PC-3 (cell line): ENCODE measurements at regions not wholly inside any gene's neighbourhood (a gene's known extent, or its start where the extent isn't known, plus 50 kb on each side); places are given as distances from the start of the nearest gene placed in this dataset.
"Not testable (repeated sequence)": the region's sequence is repeated elsewhere in the genome, so short reads cannot be mapped to it uniquely, and the experiment has no call there.

Source experiments
- ATAC-seq: fragments of 200-7000 bp; cut with Tn5 transposase; 2 replicates; pipeline ENCODE4 v1.9.1; 2020; ENCODE audit warnings: mild to moderate bottlenecking, moderate library complexity
- BruUV-seq: library from RNA; stranded (reverse); fragments of 400-500 nt; replicated peaks from 2 replicates; lab custom pipeline; 2021; lab: Mats Ljungman, UMichigan
- CTCF ChIA-PET: fragments of 300-600 bp; sonication (Branson Sonifier 250); formaldehyde crosslinking; loops from one replicate; lab custom pipeline; 2022; ENCODE audit warnings: antibody characterized with exemption; lab: Charles Lee
- POLR2A ChIA-PET: fragments of 300-600 bp; sonication (Branson Sonifier 250); formaldehyde crosslinking; loops from one replicate; lab custom pipeline; 2022; ENCODE audit warnings: antibody characterized with exemption; ENCODE audit not compliant: unreplicated experiment; lab: Charles Lee
- DNase-seq: peaks from one replicate; pipeline ENCODE4 v3.0.0-alpha.2; 2015
- H2AFZ ChIP-seq: fragments of 300-600 bp; sonication (generic); 2 replicates; pipeline ENCODE4 v1.6.0; 2016; ENCODE audit warnings: antibody characterized with exemption, low read length
- H3F3A ChIP-seq: fragments of 300-600 bp; sonication (generic); one replicate; pipeline ENCODE4 v1.6.0; 2017; ENCODE audit warnings: antibody characterized with exemption, low read length, control low read depth, mild to moderate bottlenecking; ENCODE audit not compliant: unreplicated experiment
- H3K27ac ChIP-seq: fragments of 300-600 bp; sonication (generic); 2 replicates; pipeline ENCODE4 v1.5.1; 2016; ENCODE audit warnings: mild to moderate bottlenecking, low read length
- H3K27me3 ChIP-seq: fragments of 300-600 bp; sonication (generic); 2 replicates; pipeline ENCODE4 v1.6.1; 2016; ENCODE audit warnings: low read length, mixed read lengths
- H3K36me3 ChIP-seq: fragments of 300-600 bp; sonication (generic); 2 replicates; pipeline ENCODE4 v1.6.1; 2016; ENCODE audit warnings: low read depth, mixed run types, low read length, mixed read lengths
- H3K4me1 ChIP-seq: fragments of 300-600 bp; sonication (generic); 2 replicates; pipeline ENCODE4 v1.5.1; 2016; ENCODE audit warnings: low read length; ENCODE audit not compliant: insufficient read depth
- H3K4me2 ChIP-seq: fragments of 300-600 bp; sonication (generic); 2 replicates; pipeline ENCODE4 v1.6.0; 2016; ENCODE audit warnings: low read length
- H3K4me3 ChIP-seq: fragments of 300-600 bp; sonication (generic); 2 replicates; pipeline ENCODE4 v1.5.1; 2016; ENCODE audit warnings: mild to moderate bottlenecking, low read length, mixed read lengths
- H3K79me2 ChIP-seq: fragments of 300-600 bp; sonication (generic); 2 replicates; pipeline ENCODE4 v1.6.1; 2017; ENCODE audit warnings: low read length, mixed read lengths
- H3K9ac ChIP-seq: fragments of 300-600 bp; sonication (generic); 2 replicates; pipeline ENCODE4 v1.6.0; 2016; ENCODE audit warnings: mild to moderate bottlenecking, low read length
- H3K9me2 ChIP-seq: fragments of 300-600 bp; sonication (generic); replicated peaks from 2 replicates; pipeline ENCODE4 v1.6.1; 2016; ENCODE audit warnings: mixed run types, low read length, mixed read lengths
- H3K9me3 ChIP-seq: fragments of 300-600 bp; sonication (generic); 2 replicates; pipeline ENCODE4 v1.6.1; 2016; ENCODE audit warnings: low read length, mixed read lengths
- H4K20me1 ChIP-seq: fragments of 300-600 bp; sonication (generic); 2 replicates; pipeline ENCODE4 v1.6.1; 2016; ENCODE audit warnings: low read length, mixed read lengths
- EZH2 ChIP-seq: fragments of 300-600 bp; sonication (generic); IDR thresholded peaks from one replicate; pipeline ENCODE4 v1.6.1; 2017; ENCODE audit warnings: antibody characterized with exemption, mild to moderate bottlenecking, low read length; ENCODE audit not compliant: unreplicated experiment
- intact Hi-C: fragments of 100-400 bp; cut with micrococcal nuclease; formaldehyde crosslinking; loops from 2 replicates; pipeline ENCODE4 v1.9.0; 2023
- TF ChIP-seq, protein P1 (sequence below): fragments of 300-600 bp; sonication (generic); conservative IDR thresholded peaks from 2 replicates; pipeline ENCODE4 v1.5.1; 2017; ENCODE audit warnings: antibody characterized with exemption, low read depth, mild to moderate bottlenecking, low read length

- Histone ChIP-seq H2AFZ (no peak overlapping the region), H3K9ac (no peak overlapping the region), H4K20me1 (no peaks in the 10 kb centered on the region), H3K4me1 (peaks cover 19% of the 10 kb centered on the region), H3K27ac (no peak overlapping the region), H3K79me2 (no peaks in the 10 kb centered on the region), H3K9me3 (no peaks in the 10 kb centered on the region), H3K36me3 (no peaks in the 10 kb centered on the region), H3K4me2 (no peak overlapping the region), H3F3A (no peaks in the 10 kb centered on the region), H3K9me2 (no peaks in the 10 kb centered on the region), H3K4me3 (no peak overlapping the region), H3K27me3 (no peaks in the 10 kb centered on the region)
- BruUV-seq = no TSS peak
- CTCF ChIA-PET = no interaction called here
- TF ChIP-seq, protein P1, sequence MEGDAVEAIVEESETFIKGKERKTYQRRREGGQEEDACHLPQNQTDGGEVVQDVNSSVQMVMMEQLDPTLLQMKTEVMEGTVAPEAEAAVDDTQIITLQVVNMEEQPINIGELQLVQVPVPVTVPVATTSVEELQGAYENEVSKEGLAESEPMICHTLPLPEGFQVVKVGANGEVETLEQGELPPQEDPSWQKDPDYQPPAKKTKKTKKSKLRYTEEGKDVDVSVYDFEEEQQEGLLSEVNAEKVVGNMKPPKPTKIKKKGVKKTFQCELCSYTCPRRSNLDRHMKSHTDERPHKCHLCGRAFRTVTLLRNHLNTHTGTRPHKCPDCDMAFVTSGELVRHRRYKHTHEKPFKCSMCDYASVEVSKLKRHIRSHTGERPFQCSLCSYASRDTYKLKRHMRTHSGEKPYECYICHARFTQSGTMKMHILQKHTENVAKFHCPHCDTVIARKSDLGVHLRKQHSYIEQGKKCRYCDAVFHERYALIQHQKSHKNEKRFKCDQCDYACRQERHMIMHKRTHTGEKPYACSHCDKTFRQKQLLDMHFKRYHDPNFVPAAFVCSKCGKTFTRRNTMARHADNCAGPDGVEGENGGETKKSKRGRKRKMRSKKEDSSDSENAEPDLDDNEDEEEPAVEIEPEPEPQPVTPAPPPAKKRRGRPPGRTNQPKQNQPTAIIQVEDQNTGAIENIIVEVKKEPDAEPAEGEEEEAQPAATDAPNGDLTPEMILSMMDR = no peak
- POLR2A ChIA-PET = no interaction called here
- intact Hi-C loops = loop anchor here (1.0 kb wide), 1 partner anchor 473 kb away; no protein-coding TSS in a partner anchor
- DNase-seq (peak; percentile 66), ATAC-seq (peak; percentile 29)
Observed at GRCh38 chr10:53357587-53357986, 585.0 kb upstream of the MBL2 start.

DNA sequence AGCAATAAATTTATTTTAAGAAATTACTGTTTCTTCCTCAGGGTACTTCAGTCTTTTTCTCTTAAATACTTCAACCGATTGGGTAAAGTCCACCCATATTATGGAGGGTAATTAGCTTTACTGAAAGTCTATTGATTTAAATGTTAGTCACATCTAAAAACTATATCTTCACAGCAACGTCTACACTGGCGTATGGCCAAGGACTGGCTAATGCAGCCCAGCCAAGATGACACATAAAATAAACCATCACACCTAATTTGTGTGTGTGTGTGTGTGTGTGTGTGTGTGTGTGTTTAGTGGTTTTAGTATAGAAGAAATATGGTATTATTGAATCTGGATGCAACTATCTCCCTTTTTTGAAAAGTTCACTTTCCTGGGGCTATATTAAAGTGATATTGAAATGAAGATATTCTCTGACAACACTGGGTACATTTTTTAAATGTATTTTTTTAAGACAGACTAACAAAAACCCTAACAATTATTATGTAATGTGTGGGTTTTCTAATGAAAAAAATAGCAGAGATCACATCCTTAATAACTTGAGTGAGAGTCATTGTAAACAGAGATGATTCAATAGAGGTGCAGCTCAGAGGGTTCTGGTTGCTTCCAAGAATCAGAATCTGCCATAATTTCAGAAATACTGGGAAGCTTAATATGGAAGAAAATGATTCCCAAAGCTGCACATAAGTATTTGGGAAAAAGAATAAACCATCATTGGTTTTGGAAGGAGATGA, 584.2 kb upstream of the MBL2 start:
- Histone ChIP-seq H3K4me3 (no peak overlapping the region), H3K4me1 (peaks cover 19% of the 10 kb centered on the region), H3F3A (no peaks in the 10 kb centered on the region), H3K36me3 (no peaks in the 10 kb centered on the region), H3K4me2 (peak overlapping the region; percentile 11), H2AFZ (no peak overlapping the region), H4K20me1 (no peaks in the 10 kb centered on the region), H3K9ac (no peak overlapping the region), H3K9me2 (no peaks in the 10 kb centered on the region), H3K27ac (0 out of 2 replicates have a peak overlapping the region, but pooled peaks have one; percentile 1), H3K9me3 (no peaks in the 10 kb centered on the region), H3K27me3 (no peaks in the 10 kb centered on the region), H3K79me2 (no peaks in the 10 kb centered on the region)
- peak; percentile 90 for ATAC-seq
- intact Hi-C loops = loop anchor here (1.0 kb wide), 1 partner anchor 472 kb away; no protein-coding TSS in a partner anchor
- BruUV-seq = no TSS peak
- ChIA-PET POLR2A (no interaction called here), CTCF (no interaction called here)
- no peak for TF ChIP-seq EZH2
- DNase-seq = peak; percentile 97

GRCh38 chr10:53342531-53342930, 569.9 kb upstream of the MBL2 start:
- H3K4me3 ChIP-seq, H3K4me2 ChIP-seq, H3F3A ChIP-seq, H2AFZ ChIP-seq, H3K9me3 ChIP-seq, H3K36me3 ChIP-seq, intact Hi-C loops, H3K27ac ChIP-seq, ATAC-seq, POLR2A ChIA-PET, BruUV-seq, H4K20me1 ChIP-seq, H3K9me2 ChIP-seq, H3K27me3 ChIP-seq, H3K79me2 ChIP-seq, DNase-seq, H3K4me1 ChIP-seq, CTCF ChIA-PET, H3K9ac ChIP-seq: not testable (repeated sequence)

GRCh38 chr10:53338199-53338598, 565.6 kb upstream of the MBL2 start:
- H3K4me3 ChIP-seq, H3K27ac ChIP-seq, H3K36me3 ChIP-seq, H3K9me2 ChIP-seq, POLR2A ChIA-PET, BruUV-seq, ATAC-seq, H2AFZ ChIP-seq, DNase-seq, H3K79me2 ChIP-seq, H3K9ac ChIP-seq, H3K27me3 ChIP-seq, H3K4me1 ChIP-seq, H4K20me1 ChIP-seq, intact Hi-C loops, H3K4me2 ChIP-seq, H3F3A ChIP-seq: not testable (repeated sequence)
- CTCF ChIA-PET = interaction anchor here (0.6 kb wide), 1 partner anchor 847 kb away, joined by 5 read pairs; no protein-coding TSS in a partner anchor
- peaks cover 22% of the 10 kb centered on the region for H3K9me3 ChIP-seq

DNA sequence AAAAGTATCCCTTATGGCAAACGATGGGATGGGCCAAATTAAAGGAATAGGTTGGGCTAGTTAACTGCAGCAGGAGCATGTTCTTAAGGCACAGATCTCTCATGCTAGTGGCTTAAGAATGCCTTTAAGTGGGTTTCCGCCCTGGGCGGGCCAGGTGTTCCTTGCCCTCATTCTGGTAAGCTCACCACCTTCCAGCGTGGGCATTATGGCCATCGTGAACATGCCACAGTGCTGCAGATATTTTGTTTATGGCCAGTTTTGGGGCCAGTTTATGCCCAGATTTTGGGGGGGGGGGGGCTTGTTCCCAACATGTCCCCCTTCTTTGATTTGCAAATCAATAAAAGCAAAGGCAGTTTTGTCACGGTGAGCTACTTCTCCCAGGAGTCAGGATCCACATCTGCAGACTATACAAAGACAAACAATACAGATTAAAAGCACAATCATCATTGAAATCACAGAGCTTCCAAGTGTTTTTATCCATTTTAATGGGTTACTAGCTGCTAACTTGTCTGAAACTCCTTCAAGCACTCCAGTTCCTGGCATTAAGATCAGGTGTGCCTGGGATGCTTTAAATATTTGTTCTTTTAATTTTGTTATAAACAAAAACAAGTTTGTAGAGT, 563.3 kb upstream of the MBL2 start:
- H3K79me2 ChIP-seq, POLR2A ChIA-PET, ATAC-seq, H3K4me2 ChIP-seq, DNase-seq, H3F3A ChIP-seq, H3K9me2 ChIP-seq, H3K4me3 ChIP-seq, intact Hi-C loops, H3K4me1 ChIP-seq, H3K36me3 ChIP-seq, H3K27me3 ChIP-seq, H3K27ac ChIP-seq, H2AFZ ChIP-seq, BruUV-seq, H3K9ac ChIP-seq, CTCF ChIA-PET, H4K20me1 ChIP-seq: not testable (repeated sequence)
- peaks cover 22% of the 10 kb centered on the region for H3K9me3 ChIP-seq
